K562 (cell line): ENCODE measurements at regions not wholly inside any gene's neighbourhood (a gene's known extent, or its start where the extent isn't known, plus 50 kb on each side); places are given as distances from the start of the nearest gene placed in this dataset.

ENCODE experiments used
- DMBX1 ChIP-seq: fragments of 250-450 bp; sonication (Bioruptor Pico); IDR thresholded peaks from 2 replicates; pipeline ENCODE4 v1.8.0; 2022; ENCODE audit warnings: inconsistent platforms, mild to moderate bottlenecking, moderate library complexity, borderline replicate concordance
- DNMT1 ChIP-seq: fragments of 450-650 bp; IDR thresholded peaks from 2 replicates; pipeline ENCODE4 v1.6.1; 2016; ENCODE audit warnings: antibody characterized with exemption, mild to moderate bottlenecking
- GABPB1 ChIP-seq: sonication (generic); formaldehyde crosslinking; IDR thresholded peaks from 2 replicates; pipeline ENCODE4 v1.8.0; 2022; ENCODE audit warnings: mild to moderate bottlenecking, missing genetic modification reagents
- MCM7 ChIP-seq, 2 experiments: fragments of 450-650 bp; IDR thresholded peaks; 2 replicates each; pipeline ENCODE4 v1.6.1; 2016 to 2018
- MLLT1 ChIP-seq, 2 experiments: fragments of 450-650 bp; IDR thresholded peaks; 2 replicates each; pipeline ENCODE4 v1.6.1; 2016
- MTA1 ChIP-seq: fragments of 450-650 bp; IDR thresholded peaks from 2 replicates; pipeline ENCODE4 v1.6.1; 2017; ENCODE audit warnings: borderline replicate concordance
- NRF1 ChIP-seq, 2 experiments: fragments of 450-650 bp; IDR thresholded peaks in 1 of 2; conservative IDR thresholded peaks in 1 of 2; 2 replicates each; pipeline ENCODE4 v1.6.1; 2014; ENCODE audit warnings: mild to moderate bottlenecking in 2 of 2
- PTTG1 ChIP-seq: fragments of 450-650 bp; IDR thresholded peaks from 2 replicates; pipeline ENCODE4 v1.6.1; 2016; ENCODE audit warnings: low read depth, mild to moderate bottlenecking, missing genetic modification characterization, missing compliant biosample characterization
- SMARCC2 ChIP-seq: fragments of 450-650 bp; IDR thresholded peaks from 2 replicates; pipeline ENCODE4 v1.6.1; 2017; ENCODE audit warnings: antibody characterized with exemption, moderate library complexity, mild to moderate bottlenecking, low read depth
- TCFL5 ChIP-seq: fragments of 250-450 bp; sonication (Bioruptor Pico); conservative IDR thresholded peaks from 2 replicates; pipeline ENCODE4 v1.6.1; 2021; ENCODE audit warnings: mild to moderate bottlenecking, moderate library complexity, matching md5 sums
- VEZF1 ChIP-seq: fragments of 200-800 bp; sonication (Bioruptor generic); IDR thresholded peaks from 2 replicates; pipeline ENCODE4 v1.6.1; 2017; ENCODE audit warnings: missing genetic modification characterization, missing compliant biosample characterization
- YY1 ChIP-seq, 3 experiments: IDR thresholded peaks; 2 replicates each; pipeline ENCODE4 v1.6.1; 2011; ENCODE audit warnings: low read length in 2 of 3, mild to moderate bottlenecking in 2 of 3, moderate library complexity in 2 of 3, borderline replicate concordance in 1 of 3, control low read depth in 1 of 3, low read depth in 1 of 3; ENCODE audit not compliant: insufficient read depth in 3 of 3, insufficient replicate concordance in 2 of 3, control insufficient read depth in 1 of 3, insufficient read length in 1 of 3; ENCODE audit errors: extremely low read depth in 1 of 3
- ZNF436 ChIP-seq: fragments of 250-450, 450-650 bp; sonication (Bioruptor Pico); formaldehyde crosslinking; IDR thresholded peaks from 2 replicates; pipeline ENCODE4 v1.7.0; 2020; ENCODE audit warnings: mild to moderate bottlenecking
- TF ChIP-seq, protein P1 (sequence below): fragments of 450-650 bp; IDR thresholded peaks from 2 replicates; pipeline ENCODE4 v1.6.1; 2017; ENCODE audit warnings: antibody characterized with exemption, mild to moderate bottlenecking
- TF ChIP-seq, protein P2 (sequence below), 2 experiments: fragments of 450-650 bp; conservative IDR thresholded peaks; 2 replicates each; pipeline ENCODE4 v1.6.1; 2017; ENCODE audit warnings: mild to moderate bottlenecking in 2 of 2, moderate library complexity in 2 of 2
- TF ChIP-seq, protein P3 (sequence below): sonication (generic); formaldehyde crosslinking; IDR thresholded peaks from 2 replicates; pipeline ENCODE4 v1.9.0; 2022; ENCODE audit warnings: mild to moderate bottlenecking, missing genetic modification reagents

- TF ChIP-seq, protein P1, sequence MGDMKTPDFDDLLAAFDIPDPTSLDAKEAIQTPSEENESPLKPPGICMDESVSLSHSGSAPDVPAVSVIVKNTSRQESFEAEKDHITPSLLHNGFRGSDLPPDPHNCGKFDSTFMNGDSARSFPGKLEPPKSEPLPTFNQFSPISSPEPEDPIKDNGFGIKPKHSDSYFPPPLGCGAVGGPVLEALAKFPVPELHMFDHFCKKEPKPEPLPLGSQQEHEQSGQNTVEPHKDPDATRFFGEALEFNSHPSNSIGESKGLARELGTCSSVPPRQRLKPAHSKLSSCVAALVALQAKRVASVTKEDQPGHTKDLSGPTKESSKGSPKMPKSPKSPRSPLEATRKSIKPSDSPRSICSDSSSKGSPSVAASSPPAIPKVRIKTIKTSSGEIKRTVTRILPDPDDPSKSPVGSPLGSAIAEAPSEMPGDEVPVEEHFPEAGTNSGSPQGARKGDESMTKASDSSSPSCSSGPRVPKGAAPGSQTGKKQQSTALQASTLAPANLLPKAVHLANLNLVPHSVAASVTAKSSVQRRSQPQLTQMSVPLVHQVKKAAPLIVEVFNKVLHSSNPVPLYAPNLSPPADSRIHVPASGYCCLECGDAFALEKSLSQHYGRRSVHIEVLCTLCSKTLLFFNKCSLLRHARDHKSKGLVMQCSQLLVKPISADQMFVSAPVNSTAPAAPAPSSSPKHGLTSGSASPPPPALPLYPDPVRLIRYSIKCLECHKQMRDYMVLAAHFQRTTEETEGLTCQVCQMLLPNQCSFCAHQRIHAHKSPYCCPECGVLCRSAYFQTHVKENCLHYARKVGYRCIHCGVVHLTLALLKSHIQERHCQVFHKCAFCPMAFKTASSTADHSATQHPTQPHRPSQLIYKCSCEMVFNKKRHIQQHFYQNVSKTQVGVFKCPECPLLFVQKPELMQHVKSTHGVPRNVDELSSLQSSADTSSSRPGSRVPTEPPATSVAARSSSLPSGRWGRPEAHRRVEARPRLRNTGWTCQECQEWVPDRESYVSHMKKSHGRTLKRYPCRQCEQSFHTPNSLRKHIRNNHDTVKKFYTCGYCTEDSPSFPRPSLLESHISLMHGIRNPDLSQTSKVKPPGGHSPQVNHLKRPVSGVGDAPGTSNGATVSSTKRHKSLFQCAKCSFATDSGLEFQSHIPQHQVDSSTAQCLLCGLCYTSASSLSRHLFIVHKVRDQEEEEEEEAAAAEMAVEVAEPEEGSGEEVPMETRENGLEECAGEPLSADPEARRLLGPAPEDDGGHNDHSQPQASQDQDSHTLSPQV = peak; percentile 45; the same call in 1 of the 2 replicates
- TF ChIP-seq MLLT1 (IDR thresholded peaks at IDR 0.05) (no peak), TCFL5 (CRISPR knock-in tag) (no peak), VEZF1 (CRISPR knock-in tag) (peak; percentile 56), DMBX1 (CRISPR knock-in tag) (no peak), NRF1 (conservative IDR thresholded peaks at IDR 0.05 in 1 of 2, IDR thresholded peaks at IDR 0.05 in 1 of 2) (peak; percentile 77 to 81), MTA1 (peak; percentile 87), MCM7 (IDR thresholded peaks at IDR 0.05) (no peak), YY1 (IDR thresholded peaks at IDR 0.05; ENCODE audit: borderline replicate concordance in 1 of 3, control insufficient read depth in 1 of 3, extremely low read depth in 1 of 3, insufficient read depth in 3 of 3, insufficient read length in 1 of 3, insufficient replicate concordance in 2 of 3, low read depth in 1 of 3, low read length in 2 of 3) (peak in 1 of 3 experiments; percentile 27), ZNF436 (CRISPR knock-in tag) (no peak), PTTG1 (no peak), GABPB1 (peak; percentile 46; the same call in 1 of the 2 replicates), SMARCC2 (no peak; the same call in 1 of the 2 replicates), DNMT1 (no peak)
- TF ChIP-seq, protein P2, sequence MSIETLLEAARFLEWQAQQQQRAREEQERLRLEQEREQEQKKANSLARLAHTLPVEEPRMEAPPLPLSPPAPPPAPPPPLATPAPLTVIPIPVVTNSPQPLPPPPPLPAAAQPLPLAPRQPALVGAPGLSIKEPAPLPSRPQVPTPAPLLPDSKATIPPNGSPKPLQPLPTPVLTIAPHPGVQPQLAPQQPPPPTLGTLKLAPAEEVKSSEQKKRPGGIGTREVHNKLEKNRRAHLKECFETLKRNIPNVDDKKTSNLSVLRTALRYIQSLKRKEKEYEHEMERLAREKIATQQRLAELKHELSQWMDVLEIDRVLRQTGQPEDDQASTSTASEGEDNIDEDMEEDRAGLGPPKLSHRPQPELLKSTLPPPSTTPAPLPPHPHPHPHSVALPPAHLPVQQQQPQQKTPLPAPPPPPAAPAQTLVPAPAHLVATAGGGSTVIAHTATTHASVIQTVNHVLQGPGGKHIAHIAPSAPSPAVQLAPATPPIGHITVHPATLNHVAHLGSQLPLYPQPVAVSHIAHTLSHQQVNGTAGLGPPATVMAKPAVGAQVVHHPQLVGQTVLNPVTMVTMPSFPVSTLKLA (conservative IDR thresholded peaks at IDR 0.05) = peak; percentile 43 to 49; a peak in 3 of 4 replicates
- TF ChIP-seq, protein P3, sequence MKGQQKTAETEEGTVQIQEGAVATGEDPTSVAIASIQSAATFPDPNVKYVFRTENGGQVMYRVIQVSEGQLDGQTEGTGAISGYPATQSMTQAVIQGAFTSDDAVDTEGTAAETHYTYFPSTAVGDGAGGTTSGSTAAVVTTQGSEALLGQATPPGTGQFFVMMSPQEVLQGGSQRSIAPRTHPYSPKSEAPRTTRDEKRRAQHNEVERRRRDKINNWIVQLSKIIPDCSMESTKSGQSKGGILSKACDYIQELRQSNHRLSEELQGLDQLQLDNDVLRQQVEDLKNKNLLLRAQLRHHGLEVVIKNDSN (CRISPR knock-in tag) = peak; percentile 90
These were observed 171.7 kb downstream of the C16orf95 start (continued) for GRCh38 chr16:87145181-87146176.
